H1 (cell line): ENCODE measurements at regions not wholly inside any gene's neighbourhood (a gene's known extent, or its start where the extent isn't known, plus 50 kb on each side); places are given as distances from the start of the nearest gene placed in this dataset.

ENCODE experiments used
- BCL11A ChIP-seq, 2 experiments: IDR thresholded peaks; one replicate each; pipeline ENCODE4 v1.6.1; 2011; ENCODE audit warnings: low read depth in 2 of 2, low read length in 2 of 2, mild to moderate bottlenecking in 2 of 2
- CBX8 ChIP-seq: fragments of 300-800, 300-1000 bp; sonication (generic); IDR thresholded peaks from 2 replicates; pipeline ENCODE4 v1.7.1; 2016; ENCODE audit warnings: low read depth, low read length, borderline replicate concordance
- E2F6 ChIP-seq: IDR thresholded peaks from 2 replicates; pipeline ENCODE4 v1.6.1; 2012; ENCODE audit warnings: inconsistent platforms
- FOSL1 ChIP-seq: IDR thresholded peaks from 2 replicates; pipeline ENCODE4 v1.6.1; 2011; ENCODE audit warnings: mild to moderate bottlenecking, low read depth, low read length, moderate library complexity; ENCODE audit not compliant: insufficient read depth
- JUN ChIP-seq: IDR thresholded peaks from 2 replicates; pipeline ENCODE4 v1.6.1; 2011; ENCODE audit warnings: low read depth, mild to moderate bottlenecking, improper control_type of control experiment, low read length
- RBBP5 ChIP-seq: IDR thresholded peaks from 2 replicates; pipeline ENCODE4 v1.7.1; 2012; ENCODE audit warnings: low read depth, mild to moderate bottlenecking, inconsistent platforms, low read length, moderate library complexity, borderline replicate concordance
- RFX5 ChIP-seq: IDR thresholded peaks from 2 replicates; pipeline ENCODE4 v1.6.1; 2011; ENCODE audit warnings: low read depth, low read length, improper control_type of control experiment, borderline replicate concordance
- SIRT6 ChIP-seq: IDR thresholded peaks from one replicate; pipeline ENCODE4 v1.7.1; 2012; ENCODE audit warnings: low read length, inconsistent platforms
- SUZ12 ChIP-seq: fragments of 200-600 bp; sonication (generic); IDR thresholded peaks from 2 replicates; pipeline ENCODE4 v1.6.1; 2012; ENCODE audit warnings: mild to moderate bottlenecking, inconsistent platforms, low read length, moderate library complexity, mixed read lengths

DNA sequence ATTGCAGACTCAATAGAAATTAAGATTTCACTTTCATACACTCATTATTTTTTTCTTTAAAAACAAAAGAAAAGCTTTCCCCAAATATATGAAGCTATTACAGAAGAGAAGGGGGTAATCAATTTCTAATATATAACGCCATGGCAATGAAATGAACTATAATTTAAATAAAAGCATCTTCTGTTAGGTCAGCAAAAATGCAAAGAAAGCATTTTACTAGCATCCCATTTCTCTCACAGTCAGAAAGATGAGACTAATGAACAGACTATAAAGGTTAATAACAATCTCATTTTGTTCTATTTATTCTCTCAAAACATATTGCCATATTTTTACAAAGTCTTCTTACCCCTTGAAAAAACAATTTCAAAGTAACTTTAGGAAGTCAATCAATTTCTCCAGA is 89.0 kb downstream of the TRIML1 start (continued):
- no peak for TF ChIP-seq SIRT6
- TF ChIP-seq JUN, result no peak
- no peak for TF ChIP-seq RFX5
- no peak for TF ChIP-seq BCL11A (IDR thresholded peaks at IDR 0.05; ENCODE audit: low read depth in 2 of 2, low read length in 2 of 2)
- no peak for TF ChIP-seq E2F6
- no peak for TF ChIP-seq SUZ12
- no peak for TF ChIP-seq CBX8
- TF ChIP-seq RBBP5, result no peak
- no peak for TF ChIP-seq FOSL1
